MCF 10A (cell line): ENCODE measurements at regions not wholly inside any gene's neighbourhood (a gene's known extent, or its start where the extent isn't known, plus 50 kb on each side); places are given as distances from the start of the nearest gene placed in this dataset.

Source experiments
- BruUV-seq: library from RNA; stranded (reverse); fragments of 400-500 nt; replicated peaks from 2 replicates; lab custom pipeline; 2021; lab: Mats Ljungman, UMichigan
- CTCF ChIA-PET: fragments of 300-600 bp; sonication (Branson Sonifier 250); formaldehyde crosslinking; extraction: SDS; loops from one replicate; lab custom pipeline; 2021; ENCODE audit warnings: antibody characterized with exemption, inconsistent platforms; lab: Yijun Ruan, JAX
- POLR2A ChIA-PET: fragments of 300-600, 350-650 bp; sonication (Branson Sonifier 250); formaldehyde crosslinking; extraction: SDS; loops from one replicate; lab custom pipeline; 2020; ENCODE audit warnings: antibody characterized with exemption, inconsistent platforms; lab: Yijun Ruan, JAX
- DNase-seq: peaks from one replicate; pipeline ENCODE4 v3.0.0-alpha.2; 2018; ENCODE audit not compliant: unreplicated experiment
- H3K27ac Mint-ChIP-seq: one replicate; pipeline ENCODE4 v1.8.0; 2022; ENCODE audit warnings: mild to moderate bottlenecking, low read depth, mixed read lengths; ENCODE audit not compliant: unreplicated experiment
- H3K27me3 Mint-ChIP-seq: one replicate; pipeline ENCODE4 v1.8.0; 2022; ENCODE audit warnings: mixed read lengths; ENCODE audit not compliant: insufficient read depth, unreplicated experiment
- H3K36me3 Mint-ChIP-seq: one replicate; pipeline ENCODE4 v1.8.0; 2022; ENCODE audit warnings: mild to moderate bottlenecking, moderate library complexity, mixed read lengths; ENCODE audit not compliant: insufficient read depth, unreplicated experiment
- H3K4me1 Mint-ChIP-seq: one replicate; pipeline ENCODE4 v1.8.0; 2022; ENCODE audit warnings: mixed read lengths; ENCODE audit not compliant: insufficient read depth, unreplicated experiment
- H3K4me3 Mint-ChIP-seq: one replicate; pipeline ENCODE4 v1.8.0; 2022; ENCODE audit warnings: mild to moderate bottlenecking, moderate library complexity, mixed read lengths; ENCODE audit not compliant: unreplicated experiment
- H3K9me3 Mint-ChIP-seq: one replicate; pipeline ENCODE4 v1.8.0; 2022; ENCODE audit warnings: mixed read lengths; ENCODE audit not compliant: unreplicated experiment
- CTCF ChIP-seq: fragments of 200-600 bp; IDR thresholded peaks from one replicate; pipeline ENCODE4 v1.8.0; 2022; ENCODE audit warnings: antibody characterized with exemption, mild to moderate bottlenecking; ENCODE audit not compliant: unreplicated experiment
- intact Hi-C: fragments of 100-400 bp; cut with micrococcal nuclease; formaldehyde crosslinking; loops from 2 replicates; pipeline ENCODE4 v1.14.1; 2022

- BruUV-seq: no TSS peak
- TF ChIP-seq CTCF: no peak
- peaks cover 9% of the 10 kb centered on the region for H3K27me3 Mint-ChIP-seq
- ChIA-PET CTCF (interaction anchor here (1.0 kb wide), 1 partner anchor 616 kb away, joined by 3 read pairs; no protein-coding TSS in a partner anchor), POLR2A (no interaction called here)
- no peaks in the 10 kb centered on the region for H3K9me3 Mint-ChIP-seq
- intact Hi-C loops: no loop called here
- no peak for DNase-seq
- H3K4me3 Mint-ChIP-seq: no peak overlapping the region
- peaks cover 13% of the 10 kb centered on the region for H3K4me1 Mint-ChIP-seq
- no peak overlapping the region for H3K27ac Mint-ChIP-seq
- H3K36me3 Mint-ChIP-seq: no peaks in the 10 kb centered on the region
These were observed 181.2 kb downstream of the CSNK2A3 start for GRCh38 chr11:11171854-11172253.

DNA sequence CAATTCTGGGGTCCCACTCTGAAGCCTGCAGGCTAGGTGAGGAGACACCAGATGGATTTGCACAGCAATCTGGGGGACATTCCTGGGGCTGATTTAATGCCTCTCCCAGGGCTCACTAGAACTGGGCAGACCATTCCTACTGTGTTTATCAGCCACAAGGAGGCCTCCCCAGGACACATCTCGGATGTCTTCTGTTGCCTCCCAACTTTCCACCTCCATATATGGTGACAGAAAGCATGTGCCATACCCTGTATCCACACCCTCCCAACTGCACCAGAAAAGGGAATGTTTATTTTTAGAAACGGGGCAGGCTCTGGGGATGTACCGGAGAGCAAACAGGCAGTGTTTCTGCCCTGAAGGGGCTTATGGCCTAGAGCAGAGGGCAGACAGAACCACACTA lies 181.8 kb downstream of the CSNK2A3 start:
- no peaks in the 10 kb centered on the region for H3K36me3 Mint-ChIP-seq
- intact Hi-C loops: no loop called here
- no peaks in the 10 kb centered on the region for H3K9me3 Mint-ChIP-seq
- peaks cover 15% of the 10 kb centered on the region for H3K27me3 Mint-ChIP-seq
- BruUV-seq: no TSS peak
- POLR2A ChIA-PET: no interaction called here
- H3K4me3 Mint-ChIP-seq: no peak overlapping the region
- H3K4me1 Mint-ChIP-seq: peaks cover 13% of the 10 kb centered on the region
- CTCF ChIA-PET: interaction anchor here (1.0 kb wide), 1 partner anchor 616 kb away, joined by 3 read pairs; no protein-coding TSS in a partner anchor
- no peak overlapping the region for H3K27ac Mint-ChIP-seq
- no peak for DNase-seq
- TF ChIP-seq CTCF: no peak

GRCh38 chr11:11170352-11171084 lies 182.5 kb downstream of the CSNK2A3 start:
- peaks cover 22% of the 10 kb centered on the region for H3K27me3 Mint-ChIP-seq
- H3K4me3 Mint-ChIP-seq: no peak overlapping the region
- intact Hi-C loops: no loop called here
- peaks cover 13% of the 10 kb centered on the region for H3K4me1 Mint-ChIP-seq
- POLR2A ChIA-PET: no interaction called here
- no peaks in the 10 kb centered on the region for H3K36me3 Mint-ChIP-seq
- CTCF ChIA-PET: interaction anchor here (0.6 kb wide), 1 partner anchor 222 kb away, joined by 3 read pairs; no protein-coding TSS in a partner anchor
- BruUV-seq: no TSS peak
- no peak overlapping the region for H3K27ac Mint-ChIP-seq
- no peaks in the 10 kb centered on the region for H3K9me3 Mint-ChIP-seq
- no peak for TF ChIP-seq CTCF
- DNase-seq: no peak

DNA sequence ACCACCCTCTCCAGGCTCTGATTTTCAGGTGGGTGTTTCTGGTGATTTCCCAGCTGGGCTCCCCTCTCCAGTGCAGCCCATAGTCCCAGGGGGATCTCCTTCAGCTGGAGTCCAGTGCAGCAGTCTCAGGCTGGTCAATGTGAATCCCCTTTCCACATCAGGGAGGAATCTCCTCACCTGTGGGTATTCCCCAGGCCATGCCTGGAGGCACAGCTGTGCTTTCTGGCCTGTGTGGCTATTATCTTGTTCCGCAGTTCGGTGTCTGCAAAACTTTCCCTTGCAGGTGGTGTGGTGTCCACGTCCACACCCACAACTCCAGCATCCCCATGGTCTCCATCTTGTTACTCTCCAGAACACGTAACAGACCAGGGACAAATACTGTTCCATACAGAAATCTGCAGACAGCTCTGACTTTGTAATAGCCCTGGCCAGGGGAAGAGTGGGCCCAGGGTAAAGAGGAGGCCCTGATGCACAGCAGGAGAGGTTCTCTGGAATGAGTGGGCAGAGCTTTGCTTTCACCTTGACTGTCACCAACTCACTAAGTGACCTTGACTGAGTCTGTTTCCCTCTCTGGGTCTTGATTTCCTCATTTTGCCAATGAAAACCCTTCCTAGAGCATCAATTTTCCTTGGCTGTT lies 183.2 kb downstream of the CSNK2A3 start:
- no peak overlapping the region for H3K4me3 Mint-ChIP-seq
- no peak for TF ChIP-seq CTCF
- intact Hi-C loops: no loop called here
- no peaks in the 10 kb centered on the region for H3K9me3 Mint-ChIP-seq
- no TSS peak for BruUV-seq
- peaks cover 13% of the 10 kb centered on the region for H3K4me1 Mint-ChIP-seq
- no peak for DNase-seq
- H3K27me3 Mint-ChIP-seq: peaks cover 29% of the 10 kb centered on the region
- POLR2A ChIA-PET: no interaction called here
- H3K27ac Mint-ChIP-seq: no peak overlapping the region
- CTCF ChIA-PET: interaction anchor here (0.6 kb wide), 1 partner anchor 222 kb away, joined by 3 read pairs; no protein-coding TSS in a partner anchor
- H3K36me3 Mint-ChIP-seq: no peaks in the 10 kb centered on the region
